GM19238 (cell line): ENCODE measurements at regions not wholly inside any gene's neighbourhood (a gene's known extent, or its start where the extent isn't known, plus 50 kb on each side); places are given as distances from the start of the nearest gene placed in this dataset.

Experiments
- DNase-seq: peaks from one replicate; pipeline ENCODE4 v3.0.0; 2011; ENCODE audit warnings: low spot score; ENCODE audit not compliant: insufficient read length

- DNase-seq, result no peak
These were observed 93.2 kb upstream of the NKX1-1 start for GRCh38 chr4:1499465-1499864.

- DNase-seq, result no peak
These were observed 91.1 kb upstream of the NKX1-1 start for GRCh38 chr4:1497189-1497801.

GRCh38 chr4:1496116-1496642, 89.9 kb upstream of the NKX1-1 start:
- DNase-seq, result no peak

GRCh38 chr4:1495416-1496115, 89.3 kb upstream of the NKX1-1 start:
- DNase-seq, result no peak

- no peak for DNase-seq
These were observed 88.4 kb upstream of the NKX1-1 start for GRCh38 chr4:1494416-1495315.

GRCh38 chr4:1493540-1494287, 87.5 kb upstream of the NKX1-1 start:
- DNase-seq, result no peak

GRCh38 chr4:1492651-1493539, 86.7 kb upstream of the NKX1-1 start:
- DNase-seq, result no peak

GRCh38 chr4:1492142-1492457, 85.9 kb upstream of the NKX1-1 start:
- DNase-seq, result no peak

GRCh38 chr4:1491328-1492141, 85.3 kb upstream of the NKX1-1 start:
- no peak for DNase-seq

- DNase-seq, result no peak
These were observed 84.5 kb upstream of the NKX1-1 start for GRCh38 chr4:1490654-1491327.

GRCh38 chr4:1490011-1490653, 83.9 kb upstream of the NKX1-1 start:
- no peak for DNase-seq

- no peak for DNase-seq
These were observed 83.4 kb upstream of the NKX1-1 start for GRCh38 chr4:1489639-1489995.

GRCh38 chr4:1488831-1489638, 82.8 kb upstream of the NKX1-1 start:
- no peak for DNase-seq

GRCh38 chr4:1488357-1488756, 82.1 kb upstream of the NKX1-1 start:
- no peak for DNase-seq

GRCh38 chr4:1487761-1488160, 81.5 kb upstream of the NKX1-1 start:
- DNase-seq, result no peak

GRCh38 chr4:1487106-1487505, 80.9 kb upstream of the NKX1-1 start:
- DNase-seq, result no peak

- DNase-seq, result no peak
These were observed 79.0 kb upstream of the NKX1-1 start for GRCh38 chr4:1485280-1485679.

- DNase-seq, result no peak
These were observed 74.5 kb upstream of the NKX1-1 start for GRCh38 chr4:1480720-1481119.
